ENCODE measurements at regions not wholly inside any gene's neighbourhood (a gene's known extent, or its start where the extent isn't known, plus 50 kb on each side); places are given as distances from the start of the nearest gene placed in this dataset.

GRCh38 chr2:221198309-221198708, 373.8 kb downstream of the EPHA4 start:
- TF ChIP-seq CTCF (conservative IDR thresholded peaks at IDR 0.05; ENCODE audit: low read length), result no peak
- no peak for TF ChIP-seq EZH2phosphoT487 (IDR thresholded peaks at IDR 0.05; ENCODE audit: borderline replicate concordance)

All from Loucy (cell line).